HG03442 (cell line): ENCODE measurements at regions not wholly inside any gene's neighbourhood (a gene's known extent, or its start where the extent isn't known, plus 50 kb on each side); places are given as distances from the start of the nearest gene placed in this dataset.

Experiments used
- ATAC-seq: cut with Tn5 transposase; IDR thresholded peaks from one replicate; pipeline ENCODE4 v1.9.1; 2021; ENCODE audit warnings: mild to moderate bottlenecking, moderate library complexity; ENCODE audit not compliant: unreplicated experiment

DNA sequence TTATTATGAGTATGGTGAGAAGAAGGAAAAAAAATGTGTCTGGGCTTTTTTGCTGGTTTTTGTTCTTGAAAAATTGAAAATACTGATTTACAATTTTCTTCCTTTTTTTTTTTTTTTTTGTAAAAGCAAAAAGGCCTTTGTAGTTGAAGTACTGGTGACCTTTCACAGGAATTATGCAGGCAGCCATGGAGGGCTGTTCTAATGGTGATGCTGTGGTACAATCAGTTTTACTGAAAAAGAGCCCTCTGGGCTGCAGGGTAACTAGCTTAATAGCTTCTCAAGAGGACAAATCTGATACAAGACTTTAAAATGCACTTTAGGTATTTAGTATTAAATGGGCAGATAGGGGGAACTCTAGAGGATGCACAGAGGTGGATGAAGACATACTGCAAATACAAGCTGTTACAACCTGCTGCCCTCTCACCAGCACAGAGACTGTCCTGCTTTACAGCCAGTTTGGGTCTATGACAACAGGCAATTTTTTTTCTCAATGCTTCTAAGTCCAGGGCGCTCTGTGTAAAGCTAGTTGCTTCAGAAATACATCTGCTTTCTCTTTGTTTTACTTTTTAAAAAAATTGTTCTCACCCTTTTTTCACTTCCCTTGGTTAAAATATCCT lies 61.6 kb upstream of the HS3ST5 start:
- ATAC-seq = no peak

DNA sequence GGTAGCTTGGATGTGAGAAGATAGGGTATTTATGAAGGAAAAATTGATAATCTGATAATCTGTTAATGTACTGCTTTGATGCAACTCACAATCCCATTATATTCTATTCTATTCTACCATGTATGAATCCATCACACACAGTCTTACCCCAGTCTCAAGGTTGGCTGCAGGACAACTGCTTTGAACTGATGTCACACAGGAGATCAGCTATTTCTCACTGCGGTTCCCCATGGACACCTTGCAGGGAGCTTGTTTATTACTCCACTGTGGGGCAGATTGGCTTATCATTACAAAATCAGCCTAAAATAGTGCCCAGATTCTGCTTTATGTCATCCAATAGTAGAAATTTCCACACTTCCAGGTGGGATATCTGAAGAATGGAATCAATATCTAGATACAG lies 61.0 kb upstream of the HS3ST5 start:
- ATAC-seq = no peak

DNA sequence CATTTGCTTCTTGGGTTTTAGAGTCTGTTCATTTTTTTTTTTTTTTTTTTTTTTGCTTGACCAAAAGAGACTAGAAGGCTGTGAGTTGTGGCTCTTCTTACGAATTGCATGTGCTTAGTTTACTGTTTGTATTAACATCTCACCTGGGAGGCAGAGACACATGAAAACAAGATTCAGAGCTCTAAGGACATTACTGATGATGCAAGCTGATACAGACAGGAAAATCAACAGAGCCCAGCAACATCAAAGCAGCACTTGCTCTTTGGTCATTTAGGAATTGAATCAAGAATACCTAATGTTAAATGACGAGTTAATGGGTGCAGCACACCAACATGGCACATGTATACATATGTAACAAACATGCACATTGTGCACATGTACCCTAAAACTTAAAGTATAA lies 55.7 kb upstream of the HS3ST5 start:
- ATAC-seq = no peak
